ENCODE measurements at regions not wholly inside any gene's neighbourhood (a gene's known extent, or its start where the extent isn't known, plus 50 kb on each side); places are given as distances from the start of the nearest gene placed in this dataset.

DNA sequence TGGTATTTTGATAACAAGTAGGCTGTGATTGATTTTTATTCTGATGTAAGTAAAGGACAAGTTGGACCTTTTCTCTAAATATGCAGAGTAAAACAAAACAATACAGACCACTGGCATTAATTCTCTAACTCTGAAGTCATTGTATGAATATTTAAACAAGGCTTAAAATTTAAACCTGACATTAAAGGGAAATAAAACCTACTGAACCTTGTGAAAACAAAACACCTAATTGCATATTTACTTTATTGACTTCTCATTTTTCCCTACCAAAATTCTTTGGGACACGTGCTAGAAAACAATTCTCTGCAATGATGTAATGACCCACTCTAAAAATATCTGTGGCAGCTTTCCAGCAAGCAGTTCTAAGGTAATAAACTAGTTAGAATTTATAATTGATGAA, 369.7 kb upstream of the TRAM1L1 start (continued):
- TF ChIP-seq POLR2A (IDR thresholded peaks at IDR 0.05; ENCODE audit: borderline replicate concordance, extremely low read depth, insufficient read depth, insufficient read length) (no peak), ZNF274 (IDR thresholded peaks at IDR 0.05; ENCODE audit: low read depth, low read length) (no peak), SP1 (IDR thresholded peaks at IDR 0.05; ENCODE audit: low read depth) (no peak), SRF (IDR thresholded peaks at IDR 0.05; ENCODE audit: low read depth) (no peak), RAD21 (IDR thresholded peaks at IDR 0.05; ENCODE audit: low read depth) (no peak)
- TF ChIP-seq, protein P1, sequence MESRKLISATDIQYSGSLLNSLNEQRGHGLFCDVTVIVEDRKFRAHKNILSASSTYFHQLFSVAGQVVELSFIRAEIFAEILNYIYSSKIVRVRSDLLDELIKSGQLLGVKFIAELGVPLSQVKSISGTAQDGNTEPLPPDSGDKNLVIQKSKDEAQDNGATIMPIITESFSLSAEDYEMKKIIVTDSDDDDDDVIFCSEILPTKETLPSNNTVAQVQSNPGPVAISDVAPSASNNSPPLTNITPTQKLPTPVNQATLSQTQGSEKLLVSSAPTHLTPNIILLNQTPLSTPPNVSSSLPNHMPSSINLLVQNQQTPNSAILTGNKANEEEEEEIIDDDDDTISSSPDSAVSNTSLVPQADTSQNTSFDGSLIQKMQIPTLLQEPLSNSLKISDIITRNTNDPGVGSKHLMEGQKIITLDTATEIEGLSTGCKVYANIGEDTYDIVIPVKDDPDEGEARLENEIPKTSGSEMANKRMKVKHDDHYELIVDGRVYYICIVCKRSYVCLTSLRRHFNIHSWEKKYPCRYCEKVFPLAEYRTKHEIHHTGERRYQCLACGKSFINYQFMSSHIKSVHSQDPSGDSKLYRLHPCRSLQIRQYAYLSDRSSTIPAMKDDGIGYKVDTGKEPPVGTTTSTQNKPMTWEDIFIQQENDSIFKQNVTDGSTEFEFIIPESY (IDR thresholded peaks at IDR 0.05; ENCODE audit: extremely low read depth, insufficient replicate concordance, low read length): no peak
- TF ChIP-seq, protein P2, sequence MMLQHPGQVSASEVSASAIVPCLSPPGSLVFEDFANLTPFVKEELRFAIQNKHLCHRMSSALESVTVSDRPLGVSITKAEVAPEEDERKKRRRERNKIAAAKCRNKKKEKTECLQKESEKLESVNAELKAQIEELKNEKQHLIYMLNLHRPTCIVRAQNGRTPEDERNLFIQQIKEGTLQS (IDR thresholded peaks at IDR 0.05): no peak

DNA sequence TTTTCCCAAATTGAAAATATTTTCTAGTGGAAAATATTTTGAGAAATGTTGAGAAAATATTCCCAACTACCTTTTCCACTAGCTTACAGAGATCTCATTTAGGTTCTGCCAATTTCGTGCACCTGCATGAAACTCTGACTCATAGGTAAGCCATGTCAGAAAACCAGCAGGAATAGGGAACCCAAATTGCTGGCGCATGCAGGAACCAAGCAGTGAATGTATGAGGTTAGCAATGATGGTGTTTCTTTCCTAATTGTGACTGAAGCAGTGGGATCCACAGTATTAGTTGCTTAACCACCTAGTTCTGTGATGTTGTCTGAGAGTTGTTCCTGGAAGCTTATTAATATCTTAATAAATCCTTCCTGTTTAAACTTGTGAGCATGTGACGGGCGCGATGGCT, 381.0 kb upstream of the TRAM1L1 start:
- no peak overlapping the region for H3K4me2 ChIP-seq (ENCODE audit: low read length)
- no peak overlapping the region for H2AFZ ChIP-seq (ENCODE audit: low read depth, low read length, poor library complexity, severe bottlenecking)
- no peaks in the 10 kb centered on the region for H3K36me3 ChIP-seq (ENCODE audit: control insufficient read depth in 1 of 2, insufficient read depth in 2 of 2, low read length in 2 of 2)
- H3K27ac ChIP-seq (ENCODE audit: low read depth, low read length): no peak overlapping the region
- ChIA-PET RAD21 (ENCODE audit: low non-redundant PET in 1 of 2, low total read pairs in 2 of 2, uncharacterized antibody in 2 of 2, unreplicated experiment in 2 of 2) (no interaction called here), POLR2A (no interaction called here), CTCF (no interaction called here)
- H4K20me1 ChIP-seq (ENCODE audit: insufficient read depth): no peaks in the 10 kb centered on the region
- no peaks in the 10 kb centered on the region for H3K9me2 ChIP-seq (ENCODE audit: insufficient read depth)
- H3K9me3 ChIP-seq (ENCODE audit: control insufficient read depth in 1 of 2, insufficient read depth in 1 of 2, low read depth in 1 of 2, low read length in 2 of 2): no peaks in the 10 kb centered on the region
- H3K9ac ChIP-seq (ENCODE audit: low read length): no peak overlapping the region
- intact Hi-C loops (cut with micrococcal nuclease): no loop called here
- BruUV-seq (replicated peaks): no TSS peak
- ATAC-seq: no peak
- no peaks in the 10 kb centered on the region for H3K79me2 ChIP-seq (ENCODE audit: insufficient read depth, low read length)
- no peaks in the 10 kb centered on the region for H3K4me1 ChIP-seq (ENCODE audit: control insufficient read depth in 1 of 2, insufficient read depth in 2 of 2, low read length in 2 of 2)
- no peak for DNase-seq (ENCODE audit: low read depth, low spot score)
- no peak overlapping the region for H3K4me3 ChIP-seq (replicated peaks in 1 of 2; ENCODE audit: low read depth in 1 of 2, low read length in 2 of 2)
- no peaks in the 10 kb centered on the region for H3K27me3 ChIP-seq (ENCODE audit: insufficient read depth, low read length)
- TF ChIP-seq EZH2phosphoT487 (IDR thresholded peaks at IDR 0.05; ENCODE audit: borderline replicate concordance) (no peak), CBX3 (IDR thresholded peaks at IDR 0.05; ENCODE audit: low read depth) (no peak), TCF7L2 (IDR thresholded peaks at IDR 0.05; ENCODE audit: borderline replicate concordance, extremely low read depth, insufficient read depth, insufficient read length) (no peak), JUND (IDR thresholded peaks at IDR 0.05) (no peak), EGR1 (IDR thresholded peaks at IDR 0.05; ENCODE audit: low read depth) (no peak), ZFX (IDR thresholded peaks at IDR 0.05) (no peak), EZH2 (IDR thresholded peaks at IDR 0.05) (no peak), SP1 (IDR thresholded peaks at IDR 0.05; ENCODE audit: low read depth) (no peak), SRF (IDR thresholded peaks at IDR 0.05; ENCODE audit: low read depth) (no peak), ELF1 (IDR thresholded peaks at IDR 0.05; ENCODE audit: borderline replicate concordance, low read depth) (no peak), POLR2AphosphoS5 (IDR thresholded peaks at IDR 0.05; ENCODE audit: low read depth, low read length) (no peak)
- TF ChIP-seq, protein P3, sequence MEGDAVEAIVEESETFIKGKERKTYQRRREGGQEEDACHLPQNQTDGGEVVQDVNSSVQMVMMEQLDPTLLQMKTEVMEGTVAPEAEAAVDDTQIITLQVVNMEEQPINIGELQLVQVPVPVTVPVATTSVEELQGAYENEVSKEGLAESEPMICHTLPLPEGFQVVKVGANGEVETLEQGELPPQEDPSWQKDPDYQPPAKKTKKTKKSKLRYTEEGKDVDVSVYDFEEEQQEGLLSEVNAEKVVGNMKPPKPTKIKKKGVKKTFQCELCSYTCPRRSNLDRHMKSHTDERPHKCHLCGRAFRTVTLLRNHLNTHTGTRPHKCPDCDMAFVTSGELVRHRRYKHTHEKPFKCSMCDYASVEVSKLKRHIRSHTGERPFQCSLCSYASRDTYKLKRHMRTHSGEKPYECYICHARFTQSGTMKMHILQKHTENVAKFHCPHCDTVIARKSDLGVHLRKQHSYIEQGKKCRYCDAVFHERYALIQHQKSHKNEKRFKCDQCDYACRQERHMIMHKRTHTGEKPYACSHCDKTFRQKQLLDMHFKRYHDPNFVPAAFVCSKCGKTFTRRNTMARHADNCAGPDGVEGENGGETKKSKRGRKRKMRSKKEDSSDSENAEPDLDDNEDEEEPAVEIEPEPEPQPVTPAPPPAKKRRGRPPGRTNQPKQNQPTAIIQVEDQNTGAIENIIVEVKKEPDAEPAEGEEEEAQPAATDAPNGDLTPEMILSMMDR (IDR thresholded peaks at IDR 0.05 in 2 of 3, conservative IDR thresholded peaks at IDR 0.05 in 1 of 3; ENCODE audit: borderline replicate concordance in 1 of 3, insufficient read depth in 1 of 3, low read depth in 2 of 3, low read length in 2 of 3): no peak
- TF ChIP-seq, protein P4, sequence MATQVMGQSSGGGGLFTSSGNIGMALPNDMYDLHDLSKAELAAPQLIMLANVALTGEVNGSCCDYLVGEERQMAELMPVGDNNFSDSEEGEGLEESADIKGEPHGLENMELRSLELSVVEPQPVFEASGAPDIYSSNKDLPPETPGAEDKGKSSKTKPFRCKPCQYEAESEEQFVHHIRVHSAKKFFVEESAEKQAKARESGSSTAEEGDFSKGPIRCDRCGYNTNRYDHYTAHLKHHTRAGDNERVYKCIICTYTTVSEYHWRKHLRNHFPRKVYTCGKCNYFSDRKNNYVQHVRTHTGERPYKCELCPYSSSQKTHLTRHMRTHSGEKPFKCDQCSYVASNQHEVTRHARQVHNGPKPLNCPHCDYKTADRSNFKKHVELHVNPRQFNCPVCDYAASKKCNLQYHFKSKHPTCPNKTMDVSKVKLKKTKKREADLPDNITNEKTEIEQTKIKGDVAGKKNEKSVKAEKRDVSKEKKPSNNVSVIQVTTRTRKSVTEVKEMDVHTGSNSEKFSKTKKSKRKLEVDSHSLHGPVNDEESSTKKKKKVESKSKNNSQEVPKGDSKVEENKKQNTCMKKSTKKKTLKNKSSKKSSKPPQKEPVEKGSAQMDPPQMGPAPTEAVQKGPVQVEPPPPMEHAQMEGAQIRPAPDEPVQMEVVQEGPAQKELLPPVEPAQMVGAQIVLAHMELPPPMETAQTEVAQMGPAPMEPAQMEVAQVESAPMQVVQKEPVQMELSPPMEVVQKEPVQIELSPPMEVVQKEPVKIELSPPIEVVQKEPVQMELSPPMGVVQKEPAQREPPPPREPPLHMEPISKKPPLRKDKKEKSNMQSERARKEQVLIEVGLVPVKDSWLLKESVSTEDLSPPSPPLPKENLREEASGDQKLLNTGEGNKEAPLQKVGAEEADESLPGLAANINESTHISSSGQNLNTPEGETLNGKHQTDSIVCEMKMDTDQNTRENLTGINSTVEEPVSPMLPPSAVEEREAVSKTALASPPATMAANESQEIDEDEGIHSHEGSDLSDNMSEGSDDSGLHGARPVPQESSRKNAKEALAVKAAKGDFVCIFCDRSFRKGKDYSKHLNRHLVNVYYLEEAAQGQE (IDR thresholded peaks at IDR 0.05; ENCODE audit: low read depth): no peak

Measured in HCT116 (cell line).